ENCODE measurements at regions not wholly inside any gene's neighbourhood (a gene's known extent, or its start where the extent isn't known, plus 50 kb on each side); places are given as distances from the start of the nearest gene placed in this dataset.
"Not testable (repeated sequence)": the region's sequence is repeated elsewhere in the genome, so short reads cannot be mapped to it uniquely, and the experiment has no call there.

- TF ChIP-seq MYC (IDR thresholded peaks at IDR 0.05; ENCODE audit: low read depth, low read length); CTCF (IDR thresholded peaks at IDR 0.05; ENCODE audit: low read depth, low read length); POLR2A (IDR thresholded peaks at IDR 0.05; ENCODE audit: extremely low read depth, insufficient read length): not testable (repeated sequence)
Observed at GRCh38 chr1:157423764-157424163, 128.6 kb downstream of the FCRL5 start.

Data from NB4 (cell line).